Stimulated activated naive CD4-positive, alpha-beta T cell (primary cell): ENCODE measurements at regions not wholly inside any gene's neighbourhood (a gene's known extent, or its start where the extent isn't known, plus 50 kb on each side); places are given as distances from the start of the nearest gene placed in this dataset.
"Not testable (repeated sequence)": the region's sequence is repeated elsewhere in the genome, so short reads cannot be mapped to it uniquely, and the experiment has no call there.

Experiments
- DNase-seq, 6 experiments: peaks; one replicate each; lab custom pipeline; 2025; lab: John Stamatoyannopoulos, UW

DNA sequence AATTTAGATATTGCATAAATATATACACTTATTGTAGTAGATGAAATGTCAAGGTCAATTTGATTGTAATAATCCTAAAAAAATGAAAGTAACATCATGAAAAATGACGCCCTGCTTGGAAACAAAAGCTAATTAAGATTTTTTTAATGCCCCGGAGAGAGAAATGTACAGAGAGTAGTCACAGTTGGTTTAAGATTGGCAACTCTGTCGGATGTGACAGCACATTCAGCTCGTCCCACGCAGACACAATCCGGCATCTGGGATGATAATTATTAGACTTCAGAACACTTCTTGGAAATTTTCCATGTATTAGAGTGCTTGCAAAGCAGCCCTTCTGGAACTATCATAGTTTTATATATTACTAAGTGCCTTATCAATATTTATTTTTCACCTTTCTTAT lies 478.0 kb downstream of the PDHA2 start:
- DNase-seq, result no peak

DNA sequence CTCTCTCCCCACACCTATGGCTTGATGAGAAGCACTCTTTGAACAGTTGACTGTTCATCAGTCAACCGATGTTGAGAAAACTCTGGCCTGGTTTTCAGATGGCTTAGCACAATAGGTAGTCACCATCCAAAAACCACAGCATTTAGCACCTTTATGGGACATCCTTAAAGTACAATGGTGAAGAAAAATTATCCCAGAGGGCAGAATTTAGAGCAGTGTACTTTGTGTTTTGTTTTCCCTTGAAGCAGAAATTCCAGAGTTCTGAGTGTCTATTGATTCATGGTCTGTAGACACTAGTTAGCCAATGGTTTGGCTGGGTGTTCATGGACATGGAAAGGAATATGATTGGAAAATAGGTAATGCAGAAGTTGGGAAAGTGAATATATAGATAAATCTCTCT lies 487.0 kb downstream of the PDHA2 start:
- no peak for DNase-seq

- DNase-seq, result no peak
Observed at GRCh38 chr4:96342196-96342595, 502.3 kb downstream of the PDHA2 start.

DNA sequence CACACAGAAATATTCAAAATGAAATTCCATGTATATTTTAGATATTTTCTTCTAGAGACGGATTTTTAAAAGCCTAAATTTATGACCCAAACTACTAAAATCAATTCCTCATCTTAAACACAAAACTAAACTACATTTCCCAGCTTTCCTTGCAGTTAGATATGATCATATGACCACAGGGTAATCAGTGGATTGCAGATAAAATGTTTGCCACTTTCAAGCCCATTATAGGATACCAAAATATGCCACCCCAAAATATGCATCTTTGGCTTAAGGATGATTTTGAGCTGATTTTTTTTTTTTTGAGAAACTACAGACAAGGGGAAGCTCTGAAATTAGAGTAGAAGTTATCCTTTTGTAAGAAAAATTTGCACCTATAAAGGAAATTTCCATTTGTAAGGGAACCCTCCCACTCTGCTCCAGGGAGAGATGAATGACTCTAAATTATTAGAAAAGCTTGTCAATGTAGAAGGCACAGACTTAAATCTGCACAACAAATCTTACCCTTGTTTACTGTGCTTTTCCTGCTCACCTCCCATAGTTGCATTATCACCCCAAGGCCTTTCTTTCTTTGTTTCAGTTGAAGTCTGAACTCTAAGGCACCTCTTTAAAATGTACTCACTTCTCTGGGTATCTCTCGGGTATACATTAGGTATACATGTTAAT lies 503.0 kb downstream of the PDHA2 start:
- no peak for DNase-seq

DNA sequence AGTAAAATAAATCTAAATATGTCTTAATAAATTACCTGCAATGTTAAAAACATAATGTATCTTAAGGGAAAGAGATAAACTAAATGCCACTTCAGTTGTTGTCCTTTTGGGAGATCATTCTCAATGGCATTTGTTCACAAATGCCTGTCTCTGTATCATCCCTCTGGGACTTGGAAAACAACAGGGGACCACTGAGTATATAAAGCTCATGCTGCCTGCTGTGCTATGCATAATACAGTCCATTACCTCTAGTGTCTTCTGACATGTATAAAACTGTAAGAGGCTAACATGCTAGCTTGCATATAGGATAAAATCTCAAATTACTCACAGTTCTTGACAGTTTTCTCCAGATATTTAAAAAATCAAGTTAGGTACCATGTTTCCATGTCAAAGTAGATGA lies 503.9 kb downstream of the PDHA2 start:
- DNase-seq, result no peak

GRCh38 chr4:96347582-96347981 lies 507.7 kb downstream of the PDHA2 start:
- no peak for DNase-seq

GRCh38 chr4:96352051-96352517 lies 512.2 kb downstream of the PDHA2 start:
- DNase-seq, result no peak

DNA sequence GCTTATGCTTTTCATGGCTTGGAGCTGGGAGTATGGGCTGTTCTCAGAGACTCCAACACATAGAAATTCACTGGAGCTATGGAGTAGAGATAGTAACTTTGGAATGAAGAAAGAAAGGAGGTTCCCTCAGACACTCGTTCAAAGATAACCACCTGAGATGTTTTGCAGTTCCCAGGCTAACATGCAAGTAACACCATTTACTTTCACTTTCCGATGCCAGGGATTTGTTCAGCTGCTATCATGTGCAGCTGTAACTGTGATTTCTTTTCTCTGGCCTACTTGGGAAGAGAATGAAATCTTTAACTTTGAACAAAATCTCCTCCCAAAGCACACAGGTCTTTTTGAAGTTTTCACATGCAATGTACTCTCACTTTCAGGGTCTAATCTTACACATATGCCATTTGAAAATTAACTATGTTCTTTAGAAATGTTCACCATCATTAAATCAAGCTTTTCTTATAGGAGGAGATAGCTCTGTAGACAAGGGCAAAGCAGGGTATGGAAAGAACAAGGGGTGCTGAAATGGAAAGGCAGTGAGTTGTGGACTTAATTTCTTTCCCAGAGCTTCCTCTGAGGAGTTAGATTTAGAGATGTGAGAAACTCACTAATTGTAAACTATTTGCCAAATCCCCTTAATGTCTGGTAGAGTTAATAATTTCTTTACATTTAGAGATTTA lies 514.3 kb downstream of the PDHA2 start:
- DNase-seq, result no peak

DNA sequence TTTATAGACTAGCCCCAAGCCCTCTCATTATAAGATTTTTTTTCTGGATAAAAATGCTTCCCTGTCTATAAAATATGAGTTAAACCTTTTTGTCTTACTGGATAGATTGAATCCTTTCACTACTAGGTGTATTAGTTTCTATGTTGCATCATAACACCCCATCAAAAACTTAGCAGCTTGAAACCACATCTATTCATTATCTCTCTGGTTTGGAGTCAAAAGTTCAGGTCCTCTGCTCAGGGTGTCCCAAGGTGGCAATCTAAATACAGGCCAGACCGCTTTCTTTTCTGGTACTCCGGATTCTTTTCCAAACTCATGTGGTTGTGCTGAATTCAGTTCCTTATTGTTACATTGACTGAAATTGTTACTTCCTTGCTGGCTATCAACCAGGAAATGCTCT lies 515.5 kb downstream of the PDHA2 start:
- DNase-seq, result no peak

DNA sequence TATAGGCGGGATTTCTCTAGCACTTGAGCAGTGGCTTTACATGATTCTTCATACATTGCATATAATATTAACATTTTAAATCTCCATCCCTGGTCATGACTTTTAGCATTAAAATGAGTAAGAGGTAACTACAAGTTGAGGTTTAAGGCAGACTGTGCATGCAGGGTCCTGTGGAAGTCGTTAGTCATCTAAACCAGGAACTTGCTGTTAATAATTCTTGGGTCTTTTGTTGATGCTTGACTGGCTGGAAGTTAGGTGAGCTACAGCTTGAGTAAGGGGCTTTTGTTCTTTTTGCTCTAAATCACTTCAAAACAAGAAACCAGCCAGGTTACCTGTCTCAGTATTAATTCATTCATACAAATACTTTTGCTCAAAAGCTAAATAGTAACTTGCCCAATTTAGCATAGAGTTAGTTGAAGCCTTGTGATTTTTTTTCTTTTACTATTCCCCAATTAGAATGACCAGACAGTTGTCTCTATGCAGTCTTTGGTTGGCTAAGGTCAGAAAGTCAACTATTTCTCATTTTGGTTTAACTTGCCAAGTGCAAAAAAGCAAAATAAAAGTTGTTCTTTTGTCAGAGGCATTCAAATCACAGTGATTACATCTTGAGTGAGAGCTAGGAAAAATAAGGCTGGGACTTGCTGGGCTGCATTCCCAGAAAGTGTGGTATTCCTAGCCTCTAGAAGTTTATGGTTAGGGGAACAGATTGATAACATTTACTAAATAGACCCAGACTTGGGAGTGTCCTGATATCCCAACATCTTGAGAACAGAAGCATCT lies 516.9 kb downstream of the PDHA2 start:
- DNase-seq, result no peak

GRCh38 chr4:96366632-96367031 lies 526.7 kb downstream of the PDHA2 start:
- DNase-seq, result no peak

DNA sequence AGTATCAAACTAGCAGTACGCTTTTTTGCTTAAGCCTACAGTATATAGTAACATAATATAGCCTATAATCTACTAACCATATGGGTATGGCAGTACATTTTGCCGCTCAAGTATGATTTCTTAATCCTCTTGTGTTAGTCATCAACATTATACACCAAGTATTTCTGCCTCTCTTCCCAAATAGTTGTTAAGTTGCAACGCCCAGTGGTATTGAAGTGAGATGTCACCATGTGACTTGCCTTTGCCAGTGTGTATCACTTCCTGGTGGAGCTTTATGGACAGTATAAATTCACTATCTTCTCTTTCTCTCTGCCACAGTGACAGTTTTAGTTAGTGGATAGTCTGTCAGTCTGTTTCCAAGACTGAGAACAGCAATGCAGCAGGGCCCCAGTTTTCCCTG lies 535.5 kb downstream of the PDHA2 start:
- no peak for DNase-seq

- DNase-seq, result no peak
Observed at GRCh38 chr4:96379524-96379923, 539.6 kb downstream of the PDHA2 start.

DNA sequence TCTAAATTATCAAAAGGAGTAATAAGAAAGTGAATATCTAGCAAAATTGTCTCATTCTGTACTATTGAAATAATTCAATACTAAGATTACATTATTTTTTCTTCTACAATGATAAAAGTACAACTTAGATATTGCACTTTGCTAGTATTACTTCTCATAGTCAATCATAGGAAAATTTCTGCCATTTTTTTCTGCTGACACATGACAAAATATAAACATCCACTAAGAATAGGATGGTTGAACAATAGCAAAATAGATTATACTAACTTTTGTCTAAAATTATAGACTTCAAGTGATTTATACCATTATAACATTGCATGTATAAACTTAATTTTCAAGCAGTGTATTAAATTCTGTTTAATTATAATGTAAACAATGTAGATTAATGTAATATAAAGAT lies 540.2 kb downstream of the PDHA2 start:
- DNase-seq, result no peak

- no peak for DNase-seq
Observed at GRCh38 chr4:96383349-96383748, 543.5 kb downstream of the PDHA2 start.

DNA sequence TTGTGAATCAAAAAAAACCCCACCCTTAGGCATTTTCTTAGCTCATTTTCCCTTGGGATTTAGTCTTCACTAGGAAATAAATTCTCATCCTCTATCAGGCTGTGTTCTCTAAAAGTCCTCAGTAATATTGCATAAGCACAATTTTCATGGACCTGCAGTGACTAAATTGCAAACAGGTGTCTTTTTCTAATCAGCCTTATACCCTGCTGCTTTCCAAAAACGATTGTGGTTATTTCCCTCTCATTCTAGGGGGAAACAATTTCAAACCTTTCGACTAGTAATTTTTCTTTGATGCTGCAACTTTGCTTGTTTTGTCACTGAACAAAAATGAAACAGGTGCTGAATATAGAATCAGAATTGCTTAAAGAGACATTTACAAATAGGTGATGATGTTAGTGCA lies 549.9 kb downstream of the PDHA2 start:
- no peak for DNase-seq

DNA sequence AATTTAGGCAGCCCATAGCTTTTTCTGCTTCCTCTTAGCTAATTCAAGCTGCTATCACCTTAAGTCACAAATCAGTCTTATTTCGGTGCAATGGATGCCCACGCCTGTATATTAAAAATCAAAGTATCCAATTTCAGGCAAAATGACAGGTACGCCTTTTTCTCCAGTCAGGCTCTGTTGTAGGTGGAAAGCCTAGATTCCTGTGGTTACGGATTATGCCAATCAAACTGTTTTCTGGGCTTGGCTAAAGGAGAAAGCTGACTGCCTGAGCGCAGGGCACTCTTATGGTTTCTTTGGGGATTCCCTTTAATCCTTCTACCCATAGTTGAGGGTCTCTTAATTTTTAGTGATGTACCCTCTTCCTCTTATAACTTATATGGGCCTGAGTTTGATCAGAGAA lies 550.5 kb downstream of the PDHA2 start:
- DNase-seq, result no peak

GRCh38 chr4:96395747-96396146 lies 555.9 kb downstream of the PDHA2 start:
- DNase-seq, result no peak

DNA sequence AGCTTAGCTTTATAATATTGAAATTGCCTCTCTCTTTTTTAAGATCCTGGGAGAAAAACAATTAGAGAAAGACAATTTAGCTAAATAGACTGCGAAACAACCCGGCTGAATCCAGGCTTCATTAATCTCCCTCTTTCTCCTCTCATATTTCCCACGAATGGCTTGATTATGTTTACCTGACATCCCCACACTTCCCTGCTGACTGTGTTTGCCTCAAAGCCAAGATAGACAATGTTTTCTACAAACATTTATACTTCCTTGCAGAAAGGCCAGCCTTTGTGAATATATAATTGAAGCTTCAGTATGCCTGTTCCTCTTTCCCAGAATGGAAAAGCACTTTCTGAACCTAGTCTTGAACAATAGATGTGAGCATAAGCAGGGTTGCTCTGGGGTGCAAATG lies 566.8 kb downstream of the PDHA2 start:
- no peak for DNase-seq

- no peak for DNase-seq
Observed at GRCh38 chr4:96407225-96407624, 567.3 kb downstream of the PDHA2 start.

GRCh38 chr4:96407738-96408463 lies 568.0 kb downstream of the PDHA2 start:
- no peak for DNase-seq

- not testable (repeated sequence) for DNase-seq
Observed at GRCh38 chr4:96414853-96415252, 575.0 kb downstream of the PDHA2 start.
